Neural progenitor cell (in vitro differentiated cells): ENCODE measurements at regions not wholly inside any gene's neighbourhood (a gene's known extent, or its start where the extent isn't known, plus 50 kb on each side); places are given as distances from the start of the nearest gene placed in this dataset.
"Not testable (repeated sequence)": the region's sequence is repeated elsewhere in the genome, so short reads cannot be mapped to it uniquely, and the experiment has no call there.

Source experiments
- DNase-seq: peaks from one replicate; pipeline ENCODE4 v3.0.0-alpha.2; 2016; ENCODE audit warnings: low spot score
- H2AFZ ChIP-seq: fragments of 200-600 bp; sonication (generic); replicated peaks from 2 replicates; pipeline ENCODE4 v1.6.1; 2016; ENCODE audit warnings: antibody characterized with exemption
- H3F3A ChIP-seq: fragments of 200-600 bp; sonication (generic); 2 replicates; pipeline ENCODE4 v1.6.1; 2016; ENCODE audit warnings: antibody characterized with exemption, low read depth
- H3K27ac ChIP-seq: fragments of 200-600 bp; sonication (generic); 2 replicates; pipeline ENCODE4 v1.5.1; 2016; ENCODE audit warnings: mild to moderate bottlenecking
- H3K27me3 ChIP-seq: fragments of 200-600 bp; sonication (generic); 2 replicates; pipeline ENCODE4 v1.6.1; 2016; ENCODE audit warnings: mild to moderate bottlenecking, moderate library complexity
- H3K36me3 ChIP-seq: fragments of 200-600 bp; sonication (generic); 2 replicates; pipeline ENCODE4 v1.5.1; 2016
- H3K4me1 ChIP-seq: fragments of 200-600 bp; sonication (generic); 2 replicates; pipeline ENCODE4 v1.6.1; 2016; ENCODE audit warnings: mixed run types
- H3K4me2 ChIP-seq: fragments of 200-600 bp; sonication (generic); 2 replicates; pipeline ENCODE4 v1.6.1; 2016
- H3K4me3 ChIP-seq: fragments of 200-600 bp; sonication (generic); 2 replicates; pipeline ENCODE4 v1.5.1; 2016
- H3K79me2 ChIP-seq: fragments of 200-600 bp; sonication (generic); 2 replicates; pipeline ENCODE4 v1.6.1; 2016; ENCODE audit warnings: low read depth
- H3K9ac ChIP-seq: fragments of 200-600 bp; sonication (generic); 2 replicates; pipeline ENCODE4 v1.6.1; 2016
- H3K9me3 ChIP-seq: fragments of 200-600 bp; sonication (generic); 2 replicates; pipeline ENCODE4 v1.5.1; 2016; ENCODE audit warnings: low read depth
- H4K20me1 ChIP-seq: fragments of 200-600 bp; sonication (generic); 2 replicates; pipeline ENCODE4 v1.6.1; 2016; ENCODE audit warnings: low read depth
- H3K27ac Mint-ChIP-seq: 3 replicates; pipeline ENCODE4 v1.8.0; 2021; ENCODE audit warnings: mixed read lengths
- H3K27me3 Mint-ChIP-seq: 2 replicates; pipeline ENCODE4 v1.8.0; 2022; ENCODE audit warnings: low read depth, mild to moderate bottlenecking, inconsistent platforms, moderate library complexity, mixed read lengths; ENCODE audit not compliant: insufficient read depth
- H3K36me3 Mint-ChIP-seq: 3 replicates; pipeline ENCODE4 v1.8.0; 2021; ENCODE audit warnings: mixed read lengths
- H3K4me1 Mint-ChIP-seq: 3 replicates; pipeline ENCODE4 v1.8.0; 2021; ENCODE audit warnings: mixed read lengths
- H3K4me3 Mint-ChIP-seq: 3 replicates; pipeline ENCODE4 v1.8.0; 2021; ENCODE audit warnings: mild to moderate bottlenecking, moderate library complexity, mixed read lengths
- H3K9me3 Mint-ChIP-seq: 3 replicates; pipeline ENCODE4 v1.8.0; 2020; ENCODE audit warnings: mixed read lengths
- EZH2 ChIP-seq: fragments of 200-600 bp; sonication (generic); IDR thresholded peaks from 2 replicates; pipeline ENCODE4 v1.6.1; 2017; ENCODE audit warnings: antibody characterized with exemption, mild to moderate bottlenecking, moderate library complexity
- EZH2phosphoT487 ChIP-seq: fragments of 200-600 bp; sonication (generic); IDR thresholded peaks from 2 replicates; pipeline ENCODE4 v1.6.1; 2017; ENCODE audit warnings: antibody characterized with exemption
- TF ChIP-seq, protein P1 (sequence below): fragments of 200-600 bp; sonication (generic); IDR thresholded peaks from 2 replicates; pipeline ENCODE4 v1.5.1; 2017; ENCODE audit warnings: antibody characterized with exemption, mild to moderate bottlenecking

GRCh38 chrX:1105671-1106419, 106.6 kb downstream of the CRLF2 start:
- peaks cover 33% of the 10 kb centered on the region for H3K4me1 Mint-ChIP-seq
- peak; percentile 21 for DNase-seq
- Histone ChIP-seq H3F3A (peaks cover 44% of the 10 kb centered on the region), H3K4me3 (no peak overlapping the region), H3K9ac (no peak overlapping the region), H3K4me2 (no peak overlapping the region), H2AFZ (peak overlapping the region; percentile 30), H3K27ac (no peak overlapping the region), H3K79me2 (no peaks in the 10 kb centered on the region), H4K20me1 (no peaks in the 10 kb centered on the region), H3K4me1 (peaks cover 29% of the 10 kb centered on the region), H3K27me3 (no peaks in the 10 kb centered on the region), H3K9me3 (no peaks in the 10 kb centered on the region), H3K36me3 (no peaks in the 10 kb centered on the region)
- peak overlapping the region; percentile 15 for H3K27ac Mint-ChIP-seq
- H3K27me3 Mint-ChIP-seq = peaks cover 15% of the 10 kb centered on the region
- H3K4me3 Mint-ChIP-seq = no peak overlapping the region
- no peaks in the 10 kb centered on the region for H3K36me3 Mint-ChIP-seq
- TF ChIP-seq EZH2 (no peak), EZH2phosphoT487 (no peak)
- TF ChIP-seq, protein P1, sequence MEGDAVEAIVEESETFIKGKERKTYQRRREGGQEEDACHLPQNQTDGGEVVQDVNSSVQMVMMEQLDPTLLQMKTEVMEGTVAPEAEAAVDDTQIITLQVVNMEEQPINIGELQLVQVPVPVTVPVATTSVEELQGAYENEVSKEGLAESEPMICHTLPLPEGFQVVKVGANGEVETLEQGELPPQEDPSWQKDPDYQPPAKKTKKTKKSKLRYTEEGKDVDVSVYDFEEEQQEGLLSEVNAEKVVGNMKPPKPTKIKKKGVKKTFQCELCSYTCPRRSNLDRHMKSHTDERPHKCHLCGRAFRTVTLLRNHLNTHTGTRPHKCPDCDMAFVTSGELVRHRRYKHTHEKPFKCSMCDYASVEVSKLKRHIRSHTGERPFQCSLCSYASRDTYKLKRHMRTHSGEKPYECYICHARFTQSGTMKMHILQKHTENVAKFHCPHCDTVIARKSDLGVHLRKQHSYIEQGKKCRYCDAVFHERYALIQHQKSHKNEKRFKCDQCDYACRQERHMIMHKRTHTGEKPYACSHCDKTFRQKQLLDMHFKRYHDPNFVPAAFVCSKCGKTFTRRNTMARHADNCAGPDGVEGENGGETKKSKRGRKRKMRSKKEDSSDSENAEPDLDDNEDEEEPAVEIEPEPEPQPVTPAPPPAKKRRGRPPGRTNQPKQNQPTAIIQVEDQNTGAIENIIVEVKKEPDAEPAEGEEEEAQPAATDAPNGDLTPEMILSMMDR = no peak
- no peaks in the 10 kb centered on the region for H3K9me3 Mint-ChIP-seq

GRCh38 chrX:1105031-1105430, 107.4 kb downstream of the CRLF2 start:
- not testable (repeated sequence) for H3K27me3 ChIP-seq, H3K4me2 ChIP-seq, H3K79me2 ChIP-seq, H3K36me3 ChIP-seq, DNase-seq, H3K9me3 Mint-ChIP-seq, H3K27me3 Mint-ChIP-seq, H3K27ac ChIP-seq, H3K9me3 ChIP-seq, H3K4me3 ChIP-seq, H3K27ac Mint-ChIP-seq, H4K20me1 ChIP-seq, H2AFZ ChIP-seq, H3K36me3 Mint-ChIP-seq, H3K4me3 Mint-ChIP-seq, H3K9ac ChIP-seq
- H3K4me1 Mint-ChIP-seq = peaks cover 27% of the 10 kb centered on the region
- Histone ChIP-seq H3K4me1 (peaks cover 25% of the 10 kb centered on the region), H3F3A (peaks cover 36% of the 10 kb centered on the region)

DNA sequence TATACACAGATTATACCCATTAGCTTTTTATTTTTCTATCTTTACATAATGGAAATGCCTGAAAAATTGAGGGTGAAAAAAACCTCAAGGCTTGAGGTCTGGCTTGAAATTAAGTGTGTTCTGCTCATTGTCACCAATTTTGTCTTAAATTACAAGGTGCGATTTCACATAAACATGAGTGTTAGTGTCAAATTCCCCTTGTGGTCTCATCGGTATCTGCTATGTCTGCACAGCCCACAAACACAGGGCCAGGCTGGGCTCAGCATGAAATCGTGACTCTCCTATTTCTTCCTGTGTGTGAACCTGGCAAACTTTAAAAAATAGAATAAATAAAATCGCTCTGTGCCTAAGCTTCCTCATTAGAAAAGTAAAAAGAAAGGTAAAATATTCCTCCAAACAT, 109.1 kb downstream of the CRLF2 start:
- Histone ChIP-seq H3F3A (peaks cover 20% of the 10 kb centered on the region), H3K9ac (no peak overlapping the region), H3K4me2 (no peak overlapping the region), H4K20me1 (no peaks in the 10 kb centered on the region), H3K4me1 (peaks cover 18% of the 10 kb centered on the region), H3K27me3 (no peaks in the 10 kb centered on the region), H3K9me3 (no peaks in the 10 kb centered on the region), H3K79me2 (no peaks in the 10 kb centered on the region), H2AFZ (no peak overlapping the region), H3K4me3 (no peak overlapping the region), H3K36me3 (no peaks in the 10 kb centered on the region), H3K27ac (no peak overlapping the region)
- Mint-ChIP-seq H3K36me3 (no peaks in the 10 kb centered on the region), H3K9me3 (peaks cover 6% of the 10 kb centered on the region), H3K4me3 (no peak overlapping the region), H3K27ac (no peak overlapping the region), H3K4me1 (peaks cover 15% of the 10 kb centered on the region), H3K27me3 (peaks cover 19% of the 10 kb centered on the region)
- DNase-seq = no peak
- TF ChIP-seq, protein P1 = no peak
- TF ChIP-seq EZH2phosphoT487 (no peak), EZH2 (no peak)

DNA sequence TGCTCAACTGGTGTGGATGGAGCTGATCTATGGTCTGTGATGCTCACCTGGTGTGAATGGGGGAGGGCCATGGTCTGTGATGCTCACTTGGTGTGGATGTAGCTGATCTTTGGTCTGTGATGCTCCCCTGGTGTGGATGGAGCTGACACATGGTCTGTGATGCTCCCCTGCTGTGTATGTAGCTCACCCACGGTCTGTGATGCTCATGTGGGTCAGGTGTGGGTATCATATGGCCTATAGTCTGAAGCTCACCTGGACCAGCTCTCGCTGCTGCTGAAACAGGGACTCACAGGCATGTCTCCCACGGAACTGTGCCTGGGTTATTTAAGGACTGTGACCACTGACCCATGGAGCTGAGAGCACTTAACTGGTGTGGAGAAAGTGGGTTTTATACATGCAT, 109.7 kb downstream of the CRLF2 start:
- H3K36me3 ChIP-seq = no peaks in the 10 kb centered on the region
- H2AFZ ChIP-seq = no peak overlapping the region
- Mint-ChIP-seq H3K27me3 (peaks cover 23% of the 10 kb centered on the region), H3K36me3 (no peaks in the 10 kb centered on the region), H3K4me1 (peaks cover 12% of the 10 kb centered on the region), H3K27ac (no peak overlapping the region), H3K9me3 (peaks cover 9% of the 10 kb centered on the region), H3K4me3 (no peak overlapping the region)
- H3K79me2 ChIP-seq = no peaks in the 10 kb centered on the region
- no peak for DNase-seq
- no peak for TF ChIP-seq EZH2
- TF ChIP-seq EZH2phosphoT487 = no peak
- H3K9me3 ChIP-seq = no peaks in the 10 kb centered on the region
- H3K27me3 ChIP-seq = no peaks in the 10 kb centered on the region
- H3K4me3 ChIP-seq = no peak overlapping the region
- no peaks in the 10 kb centered on the region for H4K20me1 ChIP-seq
- no peak overlapping the region for H3K9ac ChIP-seq
- H3F3A ChIP-seq = peaks cover 14% of the 10 kb centered on the region
- H3K4me1 ChIP-seq = peaks cover 12% of the 10 kb centered on the region
- H3K27ac ChIP-seq = no peak overlapping the region
- H3K4me2 ChIP-seq = no peak overlapping the region

DNA sequence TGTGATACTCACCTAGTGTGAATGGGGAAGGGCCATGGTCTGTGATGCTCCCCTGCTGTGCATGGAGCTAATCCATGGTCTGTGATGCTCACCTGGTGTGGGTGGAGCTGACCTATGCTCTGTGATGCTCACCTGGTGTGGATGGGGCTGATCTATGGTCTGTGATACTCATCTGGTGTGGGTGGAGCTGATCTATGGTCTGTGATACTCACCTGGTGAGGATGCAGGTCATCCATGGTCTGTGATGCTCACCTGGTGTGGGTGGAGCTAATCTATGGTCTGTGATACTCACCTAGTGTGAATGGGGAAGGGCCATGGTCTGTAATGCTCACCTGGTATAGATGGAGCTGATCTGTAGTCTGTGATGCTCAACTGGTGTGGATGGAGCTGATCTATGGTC, 110.2 kb downstream of the CRLF2 start:
- not testable (repeated sequence) for H4K20me1 ChIP-seq, H3K79me2 ChIP-seq, H3K4me1 Mint-ChIP-seq, H3K27ac ChIP-seq, H3K4me3 Mint-ChIP-seq, H3K27me3 ChIP-seq, H3K27ac Mint-ChIP-seq, H3K4me2 ChIP-seq, H3K36me3 Mint-ChIP-seq, DNase-seq, H3K4me1 ChIP-seq, H3K36me3 ChIP-seq, H2AFZ ChIP-seq, H3K9ac ChIP-seq, H3K4me3 ChIP-seq, H3K9me3 ChIP-seq
- peaks cover 12% of the 10 kb centered on the region for H3F3A ChIP-seq
- Mint-ChIP-seq H3K27me3 (peaks cover 24% of the 10 kb centered on the region), H3K9me3 (peaks cover 14% of the 10 kb centered on the region)
